Esophagus mucosa (tissue), 1 donor: ENCODE measurements at regions not wholly inside any gene's neighbourhood (a gene's known extent, or its start where the extent isn't known, plus 50 kb on each side); places are given as distances from the start of the nearest gene placed in this dataset.
"Not testable (repeated sequence)": the region's sequence is repeated elsewhere in the genome, so short reads cannot be mapped to it uniquely, and the experiment has no call there.

Experiments used
- ATAC-seq: fragments of 200-7000 bp; cut with Tn5 transposase; one replicate; pipeline ENCODE4 v1.9.1; 2020
- donor health status: DM: yes; HTN: yes; CAD: no.

DNA sequence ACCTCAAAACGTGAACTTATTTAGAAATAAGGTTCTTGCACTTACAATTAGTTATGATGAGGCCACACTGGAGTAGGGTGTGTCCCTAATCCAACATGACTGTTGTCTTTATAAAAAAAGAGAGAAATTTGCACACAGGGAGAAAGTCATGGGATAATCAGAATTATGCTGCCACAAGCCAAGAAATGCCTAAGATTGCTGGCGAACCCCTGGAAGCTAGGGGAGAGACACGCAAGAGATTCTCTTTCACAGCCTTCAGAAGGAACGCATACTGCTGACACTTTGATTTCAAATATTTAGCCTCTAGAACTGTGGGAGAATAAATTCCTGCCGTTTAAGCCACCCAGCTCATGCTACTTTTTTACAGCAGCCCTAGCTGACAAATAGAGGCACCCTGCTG is 138.3 kb downstream of the CCDC71L start:
- ATAC-seq, result no peak

DNA sequence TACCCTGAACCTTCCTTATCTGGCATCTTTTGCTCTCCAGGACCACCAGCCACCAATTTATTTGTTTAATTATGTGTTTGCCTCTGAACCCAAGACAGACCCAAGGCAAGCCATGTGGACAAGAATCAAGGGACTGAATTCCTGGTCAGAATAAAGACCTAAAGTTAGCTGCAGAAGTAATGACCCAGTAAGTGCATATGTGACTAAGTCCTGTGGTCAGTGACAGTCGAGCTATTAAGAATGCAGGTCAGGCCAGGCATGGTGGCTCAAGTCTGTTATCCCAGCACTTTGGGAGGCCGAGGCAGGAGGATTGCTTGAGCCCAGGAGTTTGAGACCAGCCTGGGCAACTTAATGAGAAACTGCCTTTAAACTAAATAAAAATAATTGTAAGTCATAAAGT is 139.4 kb downstream of the CCDC71L start:
- no peak for ATAC-seq

DNA sequence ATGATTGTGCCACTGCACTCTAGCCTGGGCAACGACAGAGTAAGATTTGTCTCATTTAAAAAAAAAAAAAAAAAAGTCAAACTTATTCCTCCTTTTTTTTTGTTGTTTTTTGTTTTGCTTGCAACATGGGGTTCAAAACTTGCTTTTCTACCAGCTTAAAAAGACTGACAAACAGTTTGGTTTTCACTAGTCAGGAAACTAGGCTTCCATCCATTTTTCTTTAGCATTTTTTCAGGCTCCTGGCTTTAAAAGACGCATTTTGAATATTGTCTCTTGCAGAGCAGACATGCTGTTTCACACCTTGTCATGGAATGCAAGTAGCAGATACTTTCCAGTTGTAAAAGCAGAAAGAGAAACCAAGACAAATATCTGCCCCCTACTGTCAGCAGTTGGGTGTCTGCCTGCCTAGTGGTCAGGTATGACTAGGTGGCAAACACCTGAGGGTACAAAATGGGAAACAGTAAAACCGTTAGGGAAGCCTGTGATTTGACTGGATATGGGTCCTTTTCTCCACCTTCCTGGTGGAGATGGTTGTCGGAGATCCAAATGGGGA is 139.9 kb downstream of the CCDC71L start:
- no peak for ATAC-seq

DNA sequence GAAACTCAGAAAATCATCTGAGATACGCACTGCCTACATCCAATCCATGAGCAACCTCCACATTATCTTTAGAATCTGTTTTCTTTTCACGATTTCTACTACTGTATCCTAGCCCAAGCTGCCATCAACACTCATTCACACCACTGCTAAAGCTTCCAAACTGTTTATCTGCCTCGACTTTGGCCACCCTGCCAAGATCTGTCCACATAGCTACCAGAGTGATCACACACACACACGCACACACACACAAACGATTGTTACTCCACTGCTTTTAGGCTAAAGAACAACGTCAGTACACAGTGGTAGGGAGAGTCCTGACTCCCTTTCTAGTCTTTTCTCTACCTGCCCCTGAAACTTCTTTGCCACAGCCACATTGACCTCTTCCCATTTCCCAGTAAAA is 142.0 kb downstream of the CCDC71L start:
- ATAC-seq, result no peak

DNA sequence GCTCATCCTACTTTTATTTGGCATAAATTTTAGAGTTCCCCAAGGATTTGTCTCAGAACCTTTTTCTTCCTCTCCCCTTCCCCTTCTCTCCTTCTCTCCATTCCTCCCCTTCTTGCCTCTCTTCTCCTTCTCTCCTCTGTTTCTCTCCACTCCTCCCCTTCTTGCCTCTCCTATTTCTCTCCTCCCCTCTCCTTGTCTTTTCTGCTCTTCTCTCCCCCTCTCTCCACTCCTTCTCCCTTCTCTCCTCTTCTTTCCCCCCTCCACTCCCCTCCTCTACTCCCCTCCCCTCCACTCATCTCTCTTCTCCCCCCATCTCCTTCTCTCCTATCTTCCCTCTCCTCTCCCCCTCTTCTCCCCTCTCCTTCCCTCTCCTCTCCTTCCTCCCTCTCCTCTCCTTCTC is 142.7 kb downstream of the CCDC71L start:
- ATAC-seq, result no peak

DNA sequence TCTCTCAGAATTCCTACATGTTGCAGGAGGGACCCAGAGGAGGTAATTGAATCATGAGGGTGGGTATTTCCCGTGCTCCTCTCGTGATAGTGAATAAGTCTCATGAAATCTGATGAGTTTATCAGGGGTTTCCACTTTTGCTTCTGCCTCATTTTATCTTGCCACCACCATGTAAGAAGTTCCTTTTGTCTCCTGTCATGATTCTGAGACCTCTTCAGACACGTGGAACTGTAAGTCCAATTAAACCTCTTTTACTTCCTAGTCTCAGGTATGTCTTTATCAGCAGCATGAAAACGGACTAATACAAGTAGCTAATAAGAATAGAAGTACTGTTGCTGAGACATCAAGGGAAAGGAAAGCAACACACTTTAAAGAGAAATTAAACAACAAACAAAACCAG is 143.4 kb downstream of the CCDC71L start:
- no peak for ATAC-seq

DNA sequence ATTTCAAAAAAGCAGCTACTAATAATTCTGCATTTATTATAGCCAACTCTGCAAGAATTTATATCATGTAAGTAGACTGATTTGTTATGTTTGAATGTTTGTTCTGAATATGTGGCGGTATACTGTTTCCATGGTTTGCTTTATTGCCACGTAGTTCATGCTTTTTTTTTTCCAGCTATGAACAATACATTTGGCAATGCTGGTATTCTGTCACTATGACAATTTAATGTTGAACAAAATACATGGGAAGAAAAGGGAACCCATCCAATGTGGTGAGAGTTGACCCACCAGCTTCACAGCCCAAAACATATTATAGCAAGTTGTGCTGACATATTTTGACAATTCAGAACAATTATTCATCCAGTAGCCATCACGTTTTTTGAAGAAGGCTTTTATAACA is 145.6 kb downstream of the CCDC71L start:
- no peak for ATAC-seq

DNA sequence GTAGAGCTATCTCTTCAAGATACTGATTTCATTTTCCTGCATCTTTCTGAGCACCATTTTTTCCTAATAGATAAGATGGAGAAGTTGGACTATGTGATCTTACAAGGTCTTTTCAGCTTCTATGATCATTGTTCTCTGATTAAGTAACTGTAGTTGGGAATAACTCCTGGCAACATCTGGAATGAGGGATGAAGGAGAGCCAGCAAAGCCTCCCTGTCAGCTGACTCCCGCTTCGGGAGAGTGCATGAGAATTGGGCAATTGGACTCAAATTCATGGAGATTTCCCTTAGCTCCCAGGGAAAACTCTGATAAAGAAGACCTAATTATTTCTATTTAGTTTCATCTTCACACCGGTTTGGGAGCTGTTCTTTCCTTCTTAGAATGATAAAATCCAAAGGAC is 146.1 kb downstream of the CCDC71L start:
- ATAC-seq, result no peak

DNA sequence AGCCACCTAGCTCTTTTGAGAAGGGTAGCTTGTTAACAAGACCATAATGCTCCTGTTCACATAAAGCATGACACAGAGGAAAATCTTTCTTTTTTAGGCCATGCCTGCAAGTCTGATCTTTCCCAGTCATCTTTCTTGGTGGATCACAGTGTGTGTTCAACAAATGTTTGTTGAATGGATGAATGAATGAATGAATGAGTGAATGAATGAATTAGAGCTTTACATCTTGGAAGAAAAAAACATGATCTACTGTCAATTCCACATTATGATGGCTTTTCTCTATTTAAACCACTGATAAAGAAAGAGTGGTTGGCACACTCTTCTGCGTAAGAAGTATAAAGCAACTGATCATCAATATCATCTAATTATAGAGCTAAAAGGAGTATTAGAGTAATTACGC is 148.7 kb downstream of the CCDC71L start:
- no peak for ATAC-seq

DNA sequence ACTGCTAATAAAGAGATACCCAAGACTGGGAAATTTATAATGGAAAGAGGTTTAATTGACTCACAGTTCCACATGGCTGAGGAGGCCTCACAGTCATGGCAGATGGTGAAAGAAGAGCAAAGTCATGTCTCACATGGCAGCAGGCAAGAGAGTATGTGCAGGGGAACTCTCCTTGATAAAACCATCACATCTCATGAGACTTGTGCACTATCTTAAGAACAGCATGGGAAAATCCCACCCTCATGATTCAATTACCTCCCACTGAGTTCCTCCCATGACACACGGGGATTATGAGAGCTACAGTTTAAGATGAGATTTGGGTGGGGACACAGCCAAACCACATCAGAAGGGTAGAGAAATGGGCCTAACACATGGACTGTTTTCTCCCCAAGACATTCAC is 156.3 kb downstream of the CCDC71L start:
- ATAC-seq, result no peak

DNA sequence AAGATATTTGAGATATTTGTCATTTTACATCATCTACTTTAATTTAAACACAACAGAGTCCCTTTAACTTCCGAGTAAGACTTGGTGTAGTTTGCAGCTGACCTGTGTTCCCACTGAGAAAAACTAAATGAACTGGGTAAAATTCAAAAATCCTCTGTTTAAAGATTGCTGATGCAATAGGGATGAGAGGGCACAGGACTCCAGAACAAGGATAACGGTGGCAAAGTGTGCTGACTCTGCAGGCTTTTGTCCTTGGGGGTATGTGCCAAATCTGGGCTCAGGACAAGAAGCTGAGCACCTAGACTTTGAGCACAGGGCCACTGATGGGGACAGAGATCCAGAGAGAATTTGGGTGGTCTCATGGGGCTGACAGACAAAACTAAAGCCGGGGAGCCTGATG is 156.8 kb downstream of the CCDC71L start:
- ATAC-seq, result no peak

DNA sequence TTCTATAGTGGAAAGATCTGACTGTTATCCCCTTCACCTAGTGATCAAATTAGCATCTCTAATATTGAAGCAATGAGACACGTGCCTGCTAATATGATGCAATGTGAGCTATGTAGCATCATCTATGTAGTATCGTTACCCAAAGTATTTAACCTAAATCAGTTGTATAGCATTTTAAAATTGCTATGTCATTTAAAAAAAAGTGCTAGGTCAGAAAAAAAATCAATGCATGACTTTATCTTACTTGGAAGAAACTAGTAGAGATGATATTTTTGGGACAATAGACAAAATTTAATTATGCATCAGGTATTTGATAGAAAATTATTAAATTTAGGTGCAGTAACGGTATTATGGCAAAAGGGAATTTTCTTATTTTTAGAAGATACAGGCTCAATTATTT is 157.3 kb downstream of the CCDC71L start:
- ATAC-seq, result no peak

DNA sequence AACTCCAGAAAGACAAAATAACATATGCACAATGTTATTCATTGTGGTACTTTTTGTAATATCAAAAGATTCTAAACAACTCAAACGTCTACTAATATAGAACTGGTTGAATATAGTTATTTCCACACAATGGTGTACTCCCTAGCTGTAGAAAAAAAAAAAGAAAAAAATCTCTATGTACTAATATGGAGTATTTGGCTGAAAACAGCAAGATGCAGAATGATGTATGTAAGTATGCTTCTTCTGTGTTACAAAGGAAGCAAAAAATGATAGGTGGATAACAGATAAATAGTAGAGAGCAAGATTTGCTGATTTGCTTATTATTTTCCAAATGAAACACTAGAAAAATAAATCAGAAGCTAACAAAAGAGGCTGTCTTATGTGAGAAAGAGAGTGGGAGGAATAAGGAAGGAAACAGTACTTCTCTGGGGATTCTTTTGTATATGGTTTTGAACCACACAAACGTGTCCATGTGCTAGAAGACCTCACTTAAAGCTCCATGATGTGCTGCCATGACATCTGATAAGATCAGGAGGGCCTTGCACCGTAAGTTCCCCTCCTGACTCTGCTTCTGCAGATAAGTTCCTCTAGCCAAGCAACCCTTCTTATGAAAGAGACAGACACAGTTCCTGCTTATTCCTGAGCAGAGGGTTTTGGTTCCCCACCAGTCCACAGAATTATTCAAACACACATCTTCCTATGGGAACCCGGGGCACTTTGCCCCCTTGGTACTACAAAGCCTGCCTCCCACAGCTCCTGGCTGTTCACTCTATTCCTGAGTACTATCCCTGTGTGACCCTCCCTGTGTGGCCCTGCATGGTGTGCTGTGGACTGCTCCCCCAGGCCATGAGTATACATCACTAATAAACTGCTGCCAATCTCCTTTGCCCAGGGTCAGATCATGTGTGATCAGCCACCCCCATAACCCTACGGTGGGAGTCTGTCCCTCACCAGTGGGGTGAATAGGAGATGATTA is 159.1 kb downstream of the CCDC71L start:
- ATAC-seq, result no peak

DNA sequence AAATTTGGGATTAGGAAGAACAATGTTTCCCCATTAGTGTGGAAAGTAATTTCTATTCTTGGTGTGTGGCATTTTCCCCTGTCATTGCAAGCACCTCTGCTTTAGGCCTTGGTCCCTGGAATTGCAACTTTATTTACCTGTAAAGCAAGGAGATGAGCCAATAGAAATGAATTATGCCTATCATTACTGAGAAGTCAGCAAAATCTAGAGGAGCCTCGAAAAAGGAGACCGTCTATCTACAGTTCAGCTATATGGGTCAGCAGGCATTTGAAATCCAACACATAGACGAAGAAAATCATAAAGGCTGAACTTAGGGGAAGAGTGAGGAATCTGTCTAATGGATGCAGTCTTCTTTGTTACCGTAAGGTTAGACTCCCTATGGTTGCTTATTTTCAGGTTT is 161.1 kb downstream of the CCDC71L start:
- no peak for ATAC-seq

DNA sequence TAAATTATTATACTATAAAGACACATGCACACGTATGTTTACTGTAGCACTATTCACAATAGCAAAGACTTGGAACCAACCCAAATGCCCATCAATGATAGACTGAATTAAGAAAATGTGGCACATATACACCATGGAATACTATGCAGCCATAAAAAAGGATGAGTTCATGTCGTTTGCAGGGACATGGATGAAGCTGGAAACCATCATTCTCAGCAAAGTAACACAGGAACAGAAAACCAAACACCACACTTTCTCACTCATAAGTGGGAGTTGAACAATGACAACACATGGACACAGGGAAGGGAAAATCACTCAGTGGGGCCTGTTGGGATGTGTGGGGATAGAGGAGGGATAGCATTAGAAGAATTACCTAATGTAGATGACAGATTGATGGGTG is 163.0 kb downstream of the CCDC71L start:
- ATAC-seq, result not testable (repeated sequence)

DNA sequence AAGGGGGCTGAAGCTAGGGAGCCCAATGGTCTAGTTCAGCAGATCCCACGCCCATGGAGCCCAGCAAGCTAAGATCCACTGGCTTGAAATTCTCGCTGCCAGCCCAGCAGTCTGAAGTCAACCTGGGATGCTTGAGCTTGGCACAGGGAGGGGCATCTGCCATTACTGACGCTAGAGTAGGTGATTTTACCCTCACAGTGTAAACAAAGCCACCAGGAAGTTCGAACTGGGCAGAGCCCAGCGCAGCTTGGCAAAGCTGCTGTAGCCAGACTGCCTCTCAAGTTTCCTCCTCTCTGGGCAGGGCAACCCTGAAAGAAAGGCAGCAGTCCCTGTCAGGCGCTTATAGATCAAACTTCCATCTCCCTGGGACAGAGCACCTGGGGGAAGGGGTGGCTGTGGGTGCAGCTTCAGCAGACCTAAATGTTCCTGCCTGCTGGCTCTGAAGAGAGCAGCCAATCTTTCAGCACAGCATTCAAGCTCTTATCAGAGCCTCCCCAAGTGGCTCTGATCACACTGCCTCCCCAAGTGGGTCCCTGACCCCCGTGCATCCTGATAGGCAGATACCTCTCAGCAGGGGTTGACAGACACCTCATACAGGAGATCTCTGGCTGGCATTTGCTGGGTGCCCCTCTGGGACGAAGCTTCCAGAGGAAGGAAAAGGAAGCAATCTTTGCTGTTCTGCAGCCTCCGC is 167.8 kb downstream of the CCDC71L start:
- no peak for ATAC-seq

DNA sequence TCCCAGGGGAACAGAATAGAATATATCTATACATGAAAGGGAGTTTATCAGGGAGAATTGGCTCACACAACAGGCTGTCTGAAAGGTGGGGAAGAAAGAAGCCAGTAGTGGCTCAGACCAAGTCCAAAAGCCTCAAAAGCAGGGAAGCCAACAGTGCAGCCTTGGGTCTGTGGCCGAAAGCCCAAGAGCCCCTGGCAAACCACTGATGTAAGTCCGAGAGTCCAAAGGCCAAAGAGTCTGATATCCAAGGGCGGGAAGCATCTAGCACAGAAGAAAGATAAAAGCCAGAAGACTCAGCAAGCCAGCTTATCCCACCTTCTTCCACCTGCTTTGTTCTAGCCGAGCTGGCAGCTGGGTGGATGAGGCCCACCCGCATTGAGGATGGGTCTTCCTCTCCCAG is 172.5 kb downstream of the CCDC71L start:
- no peak for ATAC-seq

DNA sequence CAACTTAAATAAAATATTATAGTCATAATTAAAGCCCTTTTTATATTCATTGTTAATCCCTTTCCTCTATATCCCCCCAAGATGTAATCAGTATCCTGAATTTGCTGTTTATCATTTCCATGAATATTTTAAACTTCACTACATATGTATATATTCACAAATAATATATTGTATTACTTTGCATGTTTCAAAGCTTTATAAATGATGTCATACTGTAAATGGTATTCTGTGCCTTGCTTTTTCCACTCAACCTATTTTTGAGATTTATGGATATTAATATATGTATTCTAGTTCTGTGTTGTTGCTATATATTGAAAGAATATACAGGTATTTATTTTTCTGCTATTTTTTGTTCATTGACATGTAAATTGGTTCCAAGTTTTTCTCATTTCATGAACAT is 173.1 kb downstream of the CCDC71L start:
- ATAC-seq, result no peak

DNA sequence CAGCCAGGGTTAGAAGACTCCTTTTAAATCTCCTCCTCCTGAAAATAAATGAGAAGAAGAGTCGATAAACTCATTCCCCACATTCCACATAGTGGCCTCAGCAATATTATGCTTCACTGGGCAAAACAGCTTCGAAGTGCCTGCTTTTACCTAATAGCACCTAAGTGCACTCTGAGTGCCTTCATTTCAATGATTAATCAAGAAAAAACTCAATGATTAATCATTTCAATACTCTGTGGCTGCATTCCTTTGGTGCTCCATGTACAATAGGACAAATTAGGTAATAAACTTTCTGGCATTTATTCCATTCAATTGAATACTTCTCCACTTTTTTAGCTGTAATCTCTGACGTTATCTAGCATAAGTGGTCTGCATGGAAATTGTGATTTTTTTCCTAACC is 174.6 kb downstream of the CCDC71L start:
- ATAC-seq, result peak; percentile 35

DNA sequence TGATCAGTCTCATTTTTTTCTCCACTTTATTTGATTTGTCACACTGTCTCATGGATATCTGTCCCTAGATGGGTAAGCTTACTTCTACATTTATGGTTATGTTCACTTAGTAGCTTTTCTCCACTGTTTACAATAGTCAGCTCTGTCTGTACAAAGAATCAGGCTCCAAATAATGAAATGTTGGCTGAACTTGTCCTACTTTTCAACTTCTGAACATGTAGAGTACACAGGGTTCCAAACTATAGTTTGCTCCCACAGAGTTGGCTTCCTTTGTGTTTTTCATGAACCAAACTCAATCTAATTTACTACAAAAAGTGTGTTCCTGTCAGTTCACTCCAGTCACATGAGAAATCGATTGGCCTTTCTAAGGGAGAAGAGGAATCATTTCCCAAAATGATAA is 175.0 kb downstream of the CCDC71L start:
- no peak for ATAC-seq

DNA sequence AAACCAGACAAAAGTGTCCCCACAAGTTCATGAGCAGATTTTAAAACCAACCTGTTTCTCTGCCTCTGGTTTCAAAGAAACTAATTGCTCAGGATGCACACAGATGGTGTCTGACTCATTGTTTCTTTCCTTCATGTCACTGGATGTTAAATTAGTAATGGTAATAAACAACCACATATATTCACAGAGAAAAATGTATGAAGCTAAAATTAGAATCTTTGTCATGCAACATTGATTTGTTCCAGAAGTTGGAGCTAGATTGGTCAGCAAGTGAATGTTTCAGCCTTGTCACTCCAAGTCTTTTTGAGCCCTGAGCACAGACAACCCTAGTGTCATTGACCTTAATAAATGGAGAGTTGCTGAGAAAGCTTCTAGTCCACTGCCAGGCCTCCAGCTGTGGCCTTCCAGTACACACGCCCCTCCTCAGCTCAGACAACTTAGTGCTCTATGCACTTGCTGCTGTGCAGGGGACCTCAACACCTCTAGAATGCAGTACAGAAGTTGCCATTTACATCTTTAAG is 175.9 kb downstream of the CCDC71L start:
- peak; percentile 60 for ATAC-seq

DNA sequence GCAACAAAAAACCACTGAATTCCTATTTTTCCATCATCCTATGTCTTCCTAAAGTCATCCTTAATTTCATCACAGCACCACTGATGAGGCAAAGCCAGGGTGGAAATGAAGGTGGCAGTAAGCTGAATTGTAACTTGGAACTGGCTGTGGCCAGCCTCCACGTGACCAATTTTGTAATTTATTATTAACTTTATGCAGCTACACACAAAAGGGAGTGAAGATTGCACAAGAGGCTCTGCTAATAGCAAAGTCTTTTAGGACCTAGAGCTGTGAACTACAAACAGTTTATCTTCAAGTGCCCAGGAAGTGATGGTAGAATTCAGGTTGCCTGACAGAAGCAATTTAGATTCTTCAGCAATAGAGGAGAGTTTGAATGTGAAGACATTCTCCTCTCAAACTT is 176.4 kb downstream of the CCDC71L start:
- ATAC-seq, result peak; percentile 32

DNA sequence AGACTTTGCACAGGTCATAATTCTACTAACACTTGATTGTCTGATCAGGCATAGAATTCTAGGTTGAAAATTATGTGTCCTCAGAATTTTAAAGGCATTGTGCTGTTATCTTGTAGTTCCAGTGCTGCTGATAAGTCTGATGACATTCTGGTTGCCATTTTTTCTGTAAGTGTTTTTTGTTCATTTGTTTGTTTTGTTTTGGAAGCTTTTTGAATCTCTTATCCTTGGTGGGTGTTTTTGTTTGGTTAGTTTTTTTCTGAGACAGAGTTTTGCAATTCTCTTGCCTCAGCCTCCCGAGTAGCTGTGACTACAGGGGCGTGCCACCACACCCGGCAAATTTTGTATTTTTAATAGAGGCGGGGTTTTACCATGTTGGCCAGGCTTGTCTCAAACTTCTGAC is 178.9 kb downstream of the CCDC71L start:
- ATAC-seq, result no peak

DNA sequence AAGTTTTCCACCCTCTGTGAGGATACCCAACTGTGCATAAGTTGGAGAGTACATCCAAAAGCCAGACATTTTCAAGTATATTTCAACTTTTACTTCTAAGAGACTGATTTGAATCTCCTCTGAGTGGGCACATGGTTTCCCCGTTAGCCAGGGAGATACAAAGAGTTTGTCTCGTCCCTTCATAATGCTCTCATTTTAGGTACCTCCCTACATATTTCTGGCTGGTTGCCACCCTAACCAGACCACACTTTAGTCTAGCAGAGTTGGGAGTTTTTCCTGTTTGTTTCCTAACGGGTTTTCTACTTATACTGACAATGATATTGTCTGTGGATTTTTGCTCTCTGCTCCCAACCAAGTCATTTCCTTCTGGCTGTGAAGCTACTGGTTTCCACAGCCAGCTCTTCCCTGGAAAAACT is 180.3 kb downstream of the CCDC71L start:
- no peak for ATAC-seq
